GM18511 (cell line): ENCODE measurements at regions not wholly inside any gene's neighbourhood (a gene's known extent, or its start where the extent isn't known, plus 50 kb on each side); places are given as distances from the start of the nearest gene placed in this dataset.
"Not testable (repeated sequence)": the region's sequence is repeated elsewhere in the genome, so short reads cannot be mapped to it uniquely, and the experiment has no call there.

Source experiments
- ATAC-seq: cut with Tn5 transposase; IDR thresholded peaks from one replicate; pipeline ENCODE4 v1.9.1; 2021; ENCODE audit warnings: mild to moderate bottlenecking, moderate library complexity; ENCODE audit not compliant: unreplicated experiment

DNA sequence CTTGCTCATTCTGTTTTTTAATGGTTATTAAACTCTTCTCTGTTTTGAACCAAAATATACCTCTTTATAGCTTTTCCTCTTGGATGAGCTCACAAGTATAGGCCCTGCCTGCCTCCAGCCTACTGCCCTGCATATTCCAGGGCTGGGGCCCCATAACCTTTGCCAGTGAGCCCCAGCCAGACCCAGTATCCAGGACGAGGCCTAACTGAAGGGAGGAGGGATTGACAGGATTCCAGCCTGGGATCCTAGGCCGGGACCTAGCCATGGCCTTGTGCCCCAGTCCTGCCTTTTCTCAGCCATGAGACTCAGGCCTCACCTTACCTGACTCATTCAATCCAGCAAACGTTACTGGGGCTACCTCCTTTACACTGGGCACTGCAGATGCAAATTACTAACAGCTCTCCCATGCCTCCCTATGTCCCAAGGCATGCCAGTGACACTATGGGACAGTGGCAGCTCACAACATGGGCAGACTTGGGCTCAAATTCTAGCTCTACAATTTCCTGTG, 159.2 kb downstream of the DDX1 start:
- no peak for ATAC-seq

DNA sequence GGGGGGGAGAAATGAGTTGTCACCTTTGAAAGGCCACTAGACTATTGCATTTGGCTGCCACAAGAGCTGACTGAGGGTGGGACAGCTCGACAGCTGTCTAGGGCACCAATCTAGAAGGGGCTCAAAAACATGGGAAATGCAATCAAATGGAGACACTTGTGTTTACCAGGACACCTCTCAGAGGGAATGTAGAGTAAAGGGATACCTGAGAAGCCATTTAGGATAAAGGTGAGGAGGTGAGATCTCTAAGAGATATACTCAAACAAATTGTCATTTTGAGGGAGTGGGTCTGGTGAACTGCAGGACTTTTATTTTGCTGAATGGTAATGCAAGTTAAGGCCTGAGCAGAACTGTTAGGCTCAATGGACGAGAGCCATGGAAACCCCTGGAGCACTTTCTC, 159.8 kb downstream of the DDX1 start:
- no peak for ATAC-seq

DNA sequence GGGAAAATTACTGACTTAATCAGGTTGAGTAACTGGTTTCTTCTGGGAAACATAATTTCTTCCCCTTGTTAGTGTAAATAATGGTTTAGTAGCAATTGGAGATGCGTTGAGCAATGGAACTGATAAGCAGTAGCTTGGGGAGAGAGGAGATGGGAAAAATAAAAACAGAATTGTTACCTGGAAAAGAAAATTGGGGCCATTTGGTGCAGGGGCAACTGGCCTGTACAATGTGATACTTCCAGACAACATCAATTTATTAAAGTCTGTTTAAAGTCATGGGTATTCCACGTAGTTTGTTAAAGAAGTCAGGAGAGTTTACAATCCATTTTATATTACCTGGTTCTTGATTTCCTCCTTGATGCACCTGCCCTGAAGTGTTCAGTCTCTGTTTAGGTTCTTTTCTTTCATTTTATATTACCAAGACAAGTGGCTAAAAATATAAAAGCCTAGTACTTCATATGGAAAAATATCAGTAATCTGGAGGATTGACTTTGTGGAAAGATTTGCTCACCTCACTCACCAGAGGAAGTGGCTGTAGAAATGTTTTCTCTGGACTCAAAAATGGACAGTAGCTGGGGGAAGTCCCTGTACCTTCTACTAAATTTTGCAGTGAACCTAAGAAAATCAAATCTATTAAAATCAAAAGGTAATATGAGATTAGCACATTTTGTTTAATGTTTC, 161.0 kb downstream of the DDX1 start:
- ATAC-seq = no peak

DNA sequence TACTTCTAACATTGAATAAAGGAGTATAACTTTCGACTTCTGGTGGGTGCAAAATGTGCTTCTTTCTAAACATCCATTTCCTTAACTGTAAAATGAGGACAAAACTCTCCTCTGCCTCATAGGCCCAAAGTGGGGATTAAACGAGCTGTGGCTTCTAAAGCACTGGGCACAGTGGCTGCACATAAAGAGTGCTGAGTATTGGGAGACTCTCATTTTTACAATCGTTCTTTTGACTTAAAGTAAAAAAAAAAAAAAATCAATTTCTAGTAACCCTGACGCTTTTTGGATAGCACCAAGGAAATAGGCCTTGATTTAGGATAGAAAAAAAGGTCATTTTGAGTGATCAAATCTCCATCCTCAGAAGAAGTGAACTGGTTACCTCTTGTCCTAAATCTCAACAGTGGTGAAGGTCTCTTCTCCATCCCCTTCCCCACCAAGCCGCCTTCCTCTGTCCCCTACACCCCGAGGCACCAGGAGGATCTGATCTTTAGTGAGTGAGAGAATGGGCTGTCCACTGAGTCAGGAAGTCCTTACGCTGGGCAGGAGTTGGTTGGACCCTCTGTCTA, 161.6 kb downstream of the DDX1 start:
- no peak for ATAC-seq

DNA sequence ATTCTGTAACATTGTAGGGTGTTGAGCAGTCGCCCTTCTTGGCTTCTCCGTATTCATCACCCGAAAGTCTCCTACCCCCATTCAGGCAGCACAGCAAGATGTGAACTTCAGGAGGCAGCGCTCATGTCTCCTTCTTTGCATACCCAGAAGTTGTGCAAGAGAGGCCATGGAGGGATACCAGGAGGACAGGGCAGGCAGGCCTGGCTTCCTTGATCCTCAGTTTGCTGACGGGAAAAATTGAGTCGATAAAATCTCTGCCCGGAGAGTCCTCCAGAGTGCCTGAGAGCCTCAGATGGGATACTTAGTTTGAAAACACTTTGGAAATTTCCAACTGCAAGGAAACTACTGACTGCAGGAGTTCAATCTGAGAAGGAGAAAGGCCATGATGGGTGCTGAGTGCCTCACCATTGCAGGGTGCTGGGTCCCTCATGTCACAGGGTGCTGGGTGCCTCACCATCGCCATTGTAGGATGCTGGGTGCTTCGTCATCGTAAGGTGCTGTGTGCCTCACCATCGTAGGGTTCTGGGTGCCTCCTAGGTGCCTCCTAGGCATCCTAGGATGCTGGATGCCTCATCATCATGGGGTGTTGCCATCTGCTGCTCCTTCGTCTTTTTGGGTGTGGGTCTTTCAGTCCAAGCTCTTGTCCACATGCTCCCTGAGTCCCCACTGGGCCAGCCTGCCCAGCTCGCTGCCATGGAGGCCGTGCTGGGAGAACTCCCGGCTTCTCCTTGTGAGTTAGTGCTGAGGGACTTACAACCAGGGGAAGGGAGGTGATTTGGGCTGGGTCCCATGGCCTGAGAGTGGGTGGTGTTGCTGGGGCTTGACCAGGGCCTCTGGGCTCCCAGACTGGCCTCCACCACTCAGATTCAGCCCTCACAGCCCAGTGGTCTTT, 162.4 kb downstream of the DDX1 start:
- ATAC-seq = no peak

DNA sequence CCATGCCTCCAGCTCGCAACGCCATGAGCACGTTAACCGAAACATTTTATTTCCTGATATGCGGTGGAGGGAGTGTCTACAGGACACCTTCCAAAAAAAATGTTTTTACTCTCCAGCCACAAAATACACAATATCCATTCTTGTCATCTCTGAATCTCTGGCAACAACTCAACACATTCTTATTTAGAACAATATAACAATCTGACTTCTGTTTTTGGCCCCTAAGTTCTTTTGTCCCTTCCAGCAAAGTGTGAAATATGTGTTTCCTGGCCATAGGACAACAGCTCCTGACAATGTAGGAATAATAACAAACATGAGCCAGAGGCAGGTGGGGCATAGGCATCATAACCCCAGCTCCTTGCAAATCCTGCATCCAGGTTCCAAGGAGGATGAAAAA, 163.0 kb downstream of the DDX1 start:
- no peak for ATAC-seq

DNA sequence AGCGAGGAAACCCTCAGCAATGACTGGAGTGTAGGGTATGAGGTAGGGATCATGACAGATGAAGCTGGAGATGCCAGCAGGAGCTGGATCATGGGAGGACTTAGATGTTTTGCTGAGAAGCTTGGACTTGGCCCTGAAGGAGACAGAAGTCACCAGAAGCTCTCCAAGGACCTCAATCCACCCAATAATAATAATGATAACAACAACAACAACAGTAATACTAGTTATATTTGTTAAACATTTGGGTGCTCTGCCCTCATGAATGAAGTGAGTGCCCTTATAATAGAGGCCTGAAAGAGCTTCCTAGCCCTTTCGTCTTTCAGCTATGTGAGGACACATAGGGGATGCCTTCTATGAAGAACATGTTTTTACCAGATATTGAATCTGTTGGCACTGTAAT, 163.9 kb downstream of the DDX1 start:
- no peak for ATAC-seq

DNA sequence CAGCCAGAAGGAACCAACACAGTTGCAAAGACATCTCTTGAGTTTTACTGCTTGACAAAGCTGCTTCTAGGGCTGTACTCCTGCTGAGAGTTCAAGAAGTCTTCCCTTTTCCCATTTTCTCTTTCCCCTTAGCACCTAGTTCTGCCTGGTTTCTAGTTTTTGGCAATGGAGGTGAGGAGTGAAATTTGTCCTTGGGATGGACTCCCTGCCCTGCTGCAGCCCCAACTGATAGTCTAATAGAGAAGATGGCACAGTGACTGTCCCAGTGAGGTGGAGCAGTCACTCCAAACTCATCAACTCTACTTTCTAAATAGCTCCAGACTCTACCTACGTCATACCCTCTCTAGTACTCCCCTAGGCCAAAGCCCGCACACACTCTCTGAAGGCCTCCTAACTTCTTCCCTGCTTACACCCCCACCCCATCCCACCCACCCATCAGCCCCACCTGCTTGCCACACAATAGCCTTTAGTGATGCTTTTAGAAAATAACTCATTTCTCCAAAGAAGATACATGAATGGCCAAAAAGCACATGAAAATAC, 164.4 kb downstream of the DDX1 start:
- ATAC-seq = no peak

DNA sequence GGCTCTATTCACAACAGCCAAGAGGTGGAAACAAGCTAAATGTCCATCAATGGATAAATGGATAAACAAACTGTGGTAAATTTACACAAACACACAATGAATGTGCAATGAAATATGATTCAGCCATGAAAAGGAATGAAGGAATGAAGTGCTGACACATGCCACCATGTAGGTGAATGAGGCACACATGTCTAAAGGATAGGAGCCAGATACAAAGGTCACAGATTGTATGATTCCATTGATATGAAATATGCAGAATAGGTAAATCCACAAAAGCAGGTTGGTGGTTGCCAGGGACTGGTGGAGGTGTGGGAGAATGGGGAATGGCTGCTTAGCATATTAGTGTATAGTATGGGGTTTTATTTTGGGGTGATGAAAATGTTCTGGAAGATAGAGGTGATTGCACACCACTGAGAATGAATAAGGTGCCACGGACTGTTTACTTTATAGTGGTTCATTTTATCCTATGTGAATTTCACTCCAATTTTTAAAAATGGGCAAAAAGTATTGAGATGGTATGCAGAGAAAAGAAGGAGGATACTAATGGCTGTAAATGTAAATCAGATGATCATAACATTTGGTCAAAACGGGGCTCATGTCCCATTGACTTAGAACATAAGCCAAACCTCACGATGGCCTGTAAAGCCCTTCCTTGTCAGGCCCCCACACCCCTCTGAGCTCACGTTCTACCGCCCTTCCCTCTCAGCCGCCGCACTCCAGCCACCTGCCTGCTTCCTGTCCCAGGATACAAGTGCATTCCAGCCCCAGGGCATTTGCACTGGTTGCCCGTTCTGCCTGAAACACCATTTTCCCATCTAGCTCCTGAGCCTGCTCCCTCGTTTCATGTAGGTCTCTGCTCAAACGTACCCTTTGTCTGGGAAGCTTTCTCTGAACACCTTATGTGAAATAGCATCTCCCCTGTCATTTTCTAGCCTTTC, 165.5 kb downstream of the DDX1 start:
- no peak for ATAC-seq

DNA sequence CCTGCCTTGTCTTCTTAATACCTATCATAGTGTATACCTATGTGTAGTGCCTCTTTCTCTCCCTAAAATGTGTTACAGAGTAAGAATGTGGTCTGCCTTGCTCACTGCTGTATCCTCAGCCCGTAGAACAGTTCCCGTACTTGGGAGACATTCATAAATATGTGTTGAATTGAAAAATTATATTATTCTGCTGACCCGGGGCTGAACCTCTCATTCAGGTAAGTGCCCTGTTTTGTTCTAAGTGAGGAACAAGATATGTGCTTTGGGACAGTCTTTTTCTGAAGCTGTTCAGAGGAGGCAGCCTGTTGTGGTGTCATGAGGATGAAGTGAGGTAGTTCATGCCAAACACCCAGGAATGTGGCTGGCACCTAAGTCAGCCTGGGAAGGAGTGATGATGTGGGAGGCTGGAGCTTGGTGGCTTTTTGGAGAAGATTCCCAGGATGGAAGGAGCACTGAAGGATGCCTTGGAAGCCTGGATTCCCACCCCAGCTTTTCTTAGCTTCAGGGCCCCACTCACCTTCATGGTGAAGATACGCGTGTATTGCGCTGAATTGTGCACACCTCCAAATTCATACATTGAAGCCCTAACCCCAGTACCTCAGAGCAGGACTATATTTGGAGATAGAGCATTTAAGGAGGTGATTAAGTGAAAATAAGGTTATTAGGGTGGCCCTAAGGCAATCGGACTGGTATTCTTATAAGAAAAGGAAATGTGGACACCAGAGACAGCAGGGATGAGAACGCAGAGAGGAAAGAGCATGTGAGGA, 166.3 kb downstream of the DDX1 start:
- ATAC-seq = no peak

DNA sequence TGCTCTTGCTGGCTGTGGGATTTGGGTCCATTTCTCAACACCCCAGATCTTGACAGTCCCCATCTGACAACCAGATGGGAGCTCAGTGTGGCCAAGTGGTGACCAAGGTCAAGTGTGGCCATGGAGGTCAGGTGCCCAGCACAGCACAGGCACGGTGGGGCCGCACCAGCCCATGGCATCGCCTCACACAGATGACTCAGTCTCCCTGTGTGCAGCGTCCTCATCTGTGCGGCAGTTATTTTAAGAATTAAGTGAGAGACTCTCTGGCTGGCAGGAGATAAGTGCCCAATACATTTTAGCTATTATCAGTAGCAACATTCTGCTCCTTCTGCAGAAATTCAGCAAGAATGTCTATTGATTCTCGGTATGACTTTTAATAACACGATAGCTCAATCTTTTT, 167.2 kb downstream of the DDX1 start:
- ATAC-seq = no peak

DNA sequence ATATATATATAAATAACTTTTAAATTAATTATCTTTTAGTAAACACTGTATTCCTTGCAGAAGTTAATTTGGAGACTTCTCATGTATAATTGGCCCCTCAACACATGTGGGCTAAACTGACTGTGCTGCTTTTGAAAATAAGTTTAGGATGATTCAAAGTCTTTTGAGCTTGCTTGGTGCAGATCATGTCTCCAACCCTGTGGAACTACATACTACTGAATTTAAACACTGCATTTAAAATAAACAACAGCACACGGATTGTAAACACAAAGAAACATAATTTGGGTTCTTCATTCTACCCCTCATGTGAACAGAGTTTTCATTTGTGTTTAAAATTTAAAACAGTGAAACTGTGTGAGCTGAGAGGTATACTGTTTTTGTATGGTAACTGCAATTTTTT, 167.7 kb downstream of the DDX1 start:
- ATAC-seq = no peak

DNA sequence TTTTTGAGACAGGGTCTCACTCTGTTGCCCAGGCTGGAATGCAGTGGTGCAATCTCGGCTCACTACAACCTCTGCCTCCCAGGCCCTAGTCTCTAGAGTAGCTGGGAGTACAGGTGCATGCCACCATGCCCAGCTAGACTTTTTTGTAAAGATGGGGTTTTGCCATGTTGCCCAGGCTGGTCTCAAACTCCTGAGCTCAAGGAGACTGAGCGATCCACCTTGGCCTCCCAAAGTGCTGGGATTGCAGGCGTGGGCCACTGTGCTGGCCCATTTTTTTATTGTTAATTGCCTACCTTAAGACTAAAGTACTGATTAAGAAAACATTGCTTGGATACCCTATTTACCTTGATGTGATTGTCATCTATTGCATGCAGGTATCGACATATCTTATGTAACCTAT, 168.1 kb downstream of the DDX1 start:
- ATAC-seq = not testable (repeated sequence)

DNA sequence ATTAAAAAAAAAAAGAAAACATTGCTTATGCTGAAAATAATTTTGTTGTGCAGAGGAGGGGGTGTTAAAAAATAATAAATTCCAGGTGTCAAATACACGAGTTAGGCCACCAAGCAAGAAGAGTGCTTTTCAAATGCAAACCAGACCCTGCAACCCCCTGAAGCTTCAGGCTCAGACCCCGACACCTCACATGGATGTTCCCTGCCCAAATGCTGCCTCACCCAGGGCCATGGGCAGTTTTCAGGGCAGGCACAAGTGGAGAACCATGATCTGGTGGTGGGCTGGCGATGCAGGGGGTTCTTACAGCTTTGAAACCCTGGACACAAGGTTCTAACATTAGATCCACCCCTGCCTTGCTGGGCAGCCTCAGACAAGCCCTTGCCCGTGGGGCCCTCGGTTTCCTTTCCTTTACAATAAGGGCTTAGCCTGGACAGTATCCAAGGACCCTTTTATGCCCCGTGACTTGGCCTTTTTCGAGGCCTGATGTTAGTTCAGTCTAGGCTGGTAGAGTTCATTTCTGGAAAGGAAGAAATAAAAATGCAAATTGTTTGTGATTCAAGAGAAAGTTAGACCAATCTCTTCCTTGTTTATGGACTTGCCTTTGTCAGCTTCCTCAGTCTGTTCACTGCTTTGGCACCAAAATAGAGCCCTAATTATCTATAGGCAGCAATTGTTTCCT, 168.7 kb downstream of the DDX1 start:
- no peak for ATAC-seq

DNA sequence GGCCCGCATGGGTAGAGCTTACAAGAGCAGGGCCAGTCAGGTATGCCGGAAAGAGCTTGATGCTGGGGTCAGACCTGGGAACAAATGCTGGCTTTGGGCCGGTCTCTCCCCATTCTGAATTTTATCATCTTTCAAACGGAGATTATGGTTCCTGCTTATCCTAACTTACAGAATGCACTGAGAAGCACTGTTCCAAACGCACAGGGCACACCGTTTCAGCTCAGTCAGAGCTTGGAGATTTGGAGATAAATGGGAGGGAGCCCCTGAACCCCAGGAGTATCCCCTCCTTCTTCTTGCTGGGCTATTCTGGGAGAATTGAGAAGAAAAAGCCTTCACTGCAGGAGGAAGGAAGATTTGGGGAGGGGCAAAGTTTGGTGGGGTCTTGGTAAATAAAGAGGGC, 169.4 kb downstream of the DDX1 start:
- ATAC-seq = no peak

DNA sequence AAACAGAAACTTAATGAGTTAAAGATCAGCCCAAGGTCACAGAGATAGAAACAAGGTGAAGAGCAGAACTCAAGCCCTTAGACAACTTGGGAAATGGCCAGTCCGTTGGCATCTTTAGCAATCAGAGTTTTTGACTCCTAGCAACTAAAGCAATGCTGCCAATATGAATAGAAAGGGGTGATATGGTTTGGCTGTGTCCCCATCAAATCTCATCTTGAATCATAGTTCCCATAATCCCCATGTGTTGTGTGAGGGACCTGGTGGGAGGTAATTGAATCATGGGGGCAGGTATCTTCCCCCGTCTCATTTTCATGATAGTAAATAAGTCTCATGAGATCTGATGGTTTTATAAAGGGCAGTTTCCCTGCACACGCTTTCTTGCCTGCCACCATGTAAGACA, 170.2 kb downstream of the DDX1 start:
- no peak for ATAC-seq

DNA sequence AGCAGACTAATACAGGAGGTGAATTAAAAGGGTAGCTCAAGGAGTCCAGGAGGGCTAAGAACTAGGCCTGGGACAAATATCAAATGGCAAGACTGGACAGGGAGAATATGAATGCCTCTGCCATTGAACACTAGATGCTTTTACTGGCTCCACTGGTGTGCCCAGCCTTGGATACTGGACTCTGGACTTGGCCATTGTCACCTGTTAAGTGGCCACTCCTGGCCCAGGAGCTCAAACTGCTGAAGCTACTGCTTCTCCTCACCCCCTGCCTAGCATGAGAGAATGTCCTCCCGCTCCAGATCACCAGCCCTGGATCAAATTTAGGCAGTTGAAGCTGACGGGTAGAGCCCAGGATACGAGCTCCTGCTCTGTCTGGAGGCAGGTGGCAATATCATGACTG, 170.8 kb downstream of the DDX1 start:
- ATAC-seq = no peak

DNA sequence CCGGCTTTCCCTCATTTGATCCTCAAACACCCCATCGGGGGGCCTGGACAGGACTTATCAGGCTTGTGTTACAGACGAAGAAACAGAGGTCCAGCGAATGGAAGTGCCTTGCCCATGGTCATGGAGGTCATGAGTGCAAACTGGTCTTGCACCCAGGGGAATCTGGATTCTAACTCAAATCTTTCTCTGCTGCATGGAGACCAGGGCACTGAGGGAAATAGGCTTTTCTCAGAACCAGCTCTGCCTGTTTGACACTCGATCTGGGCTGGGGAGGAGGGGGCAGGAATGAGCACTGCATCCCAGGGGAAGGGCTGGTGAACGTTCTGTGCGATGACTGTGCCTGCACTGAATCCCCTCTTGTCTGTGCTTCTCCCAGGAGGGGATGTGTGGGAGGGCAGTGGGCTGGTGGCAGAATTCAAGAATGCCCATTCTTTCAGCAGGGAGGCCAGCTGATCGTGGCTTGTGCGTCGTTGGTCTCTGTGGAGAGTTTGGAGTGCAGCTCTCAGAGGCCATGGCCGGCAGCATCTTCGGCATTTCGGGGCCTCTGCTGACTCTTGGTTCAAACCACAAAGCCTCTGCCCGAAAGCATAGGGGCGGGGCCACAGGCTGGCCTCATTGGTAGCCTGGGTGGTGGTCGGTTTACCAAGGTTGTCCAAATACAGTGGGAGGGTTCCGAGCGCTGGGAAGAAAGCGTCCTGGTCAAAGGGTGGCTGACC, 171.6 kb downstream of the DDX1 start:
- no peak for ATAC-seq
